GM18498 (cell line): ENCODE measurements at regions not wholly inside any gene's neighbourhood (a gene's known extent, or its start where the extent isn't known, plus 50 kb on each side); places are given as distances from the start of the nearest gene placed in this dataset.
"Not testable (repeated sequence)": the region's sequence is repeated elsewhere in the genome, so short reads cannot be mapped to it uniquely, and the experiment has no call there.

Source experiments
- ATAC-seq: cut with Tn5 transposase; IDR thresholded peaks from one replicate; pipeline ENCODE4 v1.9.1; 2021; ENCODE audit warnings: mild to moderate bottlenecking, moderate library complexity; ENCODE audit not compliant: unreplicated experiment

- no peak for ATAC-seq
These were observed 70.6 kb downstream of the SMPDL3A start for GRCh38 chr6:122859676-122860075.

- ATAC-seq = no peak
These were observed 72.5 kb downstream of the SMPDL3A start for GRCh38 chr6:122861594-122861993.

- no peak for ATAC-seq
These were observed 79.1 kb downstream of the SMPDL3A start for GRCh38 chr6:122868137-122868536.

DNA sequence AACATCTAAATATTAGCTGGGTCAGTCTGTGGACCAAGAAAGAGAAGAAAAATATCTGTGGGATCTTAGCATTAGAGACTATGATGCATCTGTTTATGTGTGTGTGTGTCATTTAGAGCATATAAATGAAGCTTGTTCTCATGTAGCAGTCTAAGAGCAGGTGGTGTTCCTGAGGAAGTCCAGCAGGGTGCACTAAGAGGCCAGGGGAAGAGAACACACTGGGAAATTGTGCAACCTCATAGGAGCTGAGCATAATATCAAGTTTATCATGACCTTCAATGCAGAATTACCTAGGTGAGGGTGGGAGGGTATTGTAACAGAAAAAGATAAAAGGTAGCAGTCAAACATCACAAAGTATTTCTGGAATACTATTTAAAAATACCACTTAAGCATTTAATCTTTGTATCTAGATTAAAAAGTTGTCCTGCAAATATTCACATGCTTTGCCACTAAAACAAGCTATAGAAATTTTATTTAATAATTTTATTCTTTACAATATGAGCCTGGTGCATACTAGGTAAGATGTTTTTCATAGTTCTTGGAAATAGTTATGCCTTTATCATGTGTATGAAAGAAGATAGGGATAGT lies 80.5 kb downstream of the SMPDL3A start:
- peak; percentile 88 for ATAC-seq

- no peak for ATAC-seq
These were observed 82.0 kb downstream of the SMPDL3A start for GRCh38 chr6:122871079-122871478.

GRCh38 chr6:122872311-122872710 lies 83.3 kb downstream of the SMPDL3A start:
- peak; percentile 42 for ATAC-seq

GRCh38 chr6:122877302-122877701 lies 88.2 kb downstream of the SMPDL3A start:
- no peak for ATAC-seq

- ATAC-seq = no peak
These were observed 89.7 kb downstream of the SMPDL3A start for GRCh38 chr6:122878796-122879195.

DNA sequence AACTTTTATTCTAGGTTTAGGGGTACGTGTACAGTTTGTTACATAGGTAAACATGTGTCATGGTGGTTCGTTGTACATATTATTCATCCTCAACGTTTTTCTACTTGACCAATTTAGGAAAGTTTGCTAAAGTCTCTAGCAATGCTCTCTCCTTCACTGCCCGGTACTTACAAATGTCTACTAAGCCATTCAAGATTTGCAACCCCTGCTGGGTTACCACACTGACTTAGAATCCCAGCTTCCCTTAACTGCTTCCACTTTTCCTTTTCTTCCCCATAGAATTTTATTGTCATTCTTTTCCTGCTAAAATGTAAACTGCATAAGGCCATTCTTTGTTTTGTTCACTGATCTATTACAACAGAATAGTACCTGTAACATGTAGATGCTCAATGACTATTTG lies 97.4 kb downstream of the SMPDL3A start:
- no peak for ATAC-seq

DNA sequence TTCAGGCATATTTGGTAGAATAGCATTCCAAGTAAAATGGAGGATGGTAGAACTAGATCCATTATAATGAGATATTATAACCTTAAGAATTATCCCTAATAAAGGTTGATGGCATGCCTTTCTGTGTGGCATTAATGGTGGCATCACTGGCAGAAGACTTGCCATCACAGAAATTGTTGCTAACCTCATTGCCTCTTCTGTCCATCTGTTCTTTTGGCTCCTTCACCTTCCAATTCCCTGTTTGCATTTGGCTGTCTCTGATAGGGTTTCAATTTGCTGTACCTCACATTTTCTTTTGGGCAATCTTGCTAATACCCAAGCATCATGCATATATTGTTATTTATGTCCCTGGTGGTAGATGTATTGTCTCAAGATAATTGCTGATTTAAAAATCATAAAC lies 98.9 kb downstream of the SMPDL3A start:
- ATAC-seq = no peak

DNA sequence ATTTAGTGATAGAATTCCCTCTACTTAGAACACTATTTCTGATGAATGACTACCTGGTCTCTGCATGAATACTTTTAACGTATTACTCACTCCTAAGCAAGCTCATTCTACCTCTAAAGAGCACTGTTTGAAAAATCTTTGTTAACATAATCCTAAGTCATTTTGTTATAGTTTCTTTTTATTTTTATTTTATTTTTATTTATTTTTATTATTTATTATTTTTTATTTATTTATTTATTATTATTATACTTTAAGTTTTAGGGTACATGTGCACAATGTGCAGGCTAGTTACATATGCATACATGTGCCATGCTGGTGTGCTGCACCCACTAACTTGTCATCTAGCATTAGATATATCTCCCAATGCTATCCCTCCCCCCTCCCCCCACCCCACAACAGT lies 99.6 kb downstream of the SMPDL3A start:
- ATAC-seq = not testable (repeated sequence)

DNA sequence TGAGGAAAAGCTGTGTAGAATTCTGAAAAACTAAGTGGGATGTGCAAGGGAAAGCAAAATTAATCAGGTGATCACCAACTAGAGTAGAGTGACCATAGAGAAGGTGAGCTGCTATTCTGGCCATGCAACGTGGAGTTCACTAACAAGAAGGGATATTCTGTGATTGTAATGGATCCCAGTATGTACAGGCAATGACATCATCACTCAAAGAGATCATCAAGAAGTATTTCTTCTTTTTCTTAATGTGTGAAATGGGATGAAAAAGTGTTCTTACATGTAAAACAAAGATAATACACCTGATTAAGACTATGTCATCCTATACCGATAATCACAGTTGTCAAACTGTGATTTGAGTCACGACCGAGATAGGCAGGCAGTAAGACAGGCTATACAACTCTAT lies 101.2 kb downstream of the SMPDL3A start:
- ATAC-seq = no peak

DNA sequence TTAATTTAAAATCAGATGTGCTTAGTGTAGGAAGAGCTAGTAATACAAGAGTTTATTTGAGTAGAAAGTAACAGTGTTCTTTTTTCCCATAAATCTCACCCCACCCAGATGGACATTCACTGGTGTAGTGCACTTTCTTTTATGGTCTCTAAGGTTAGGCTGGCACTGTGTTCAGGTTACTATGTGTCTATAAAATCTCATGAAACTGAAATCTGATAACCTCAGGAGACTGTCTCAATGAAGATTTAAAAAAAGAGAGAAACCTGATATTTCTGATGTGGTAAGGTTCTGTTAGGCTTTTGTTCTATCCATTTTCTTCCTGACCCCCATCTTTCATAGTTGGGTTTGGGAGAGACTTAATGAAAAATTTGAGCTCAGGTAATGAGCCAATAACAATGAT lies 101.2 kb upstream of the CLVS2 start:
- no peak for ATAC-seq

GRCh38 chr6:122902326-122902725 lies 93.7 kb upstream of the CLVS2 start:
- ATAC-seq = no peak

GRCh38 chr6:122903266-122903915 lies 92.6 kb upstream of the CLVS2 start:
- ATAC-seq = no peak

DNA sequence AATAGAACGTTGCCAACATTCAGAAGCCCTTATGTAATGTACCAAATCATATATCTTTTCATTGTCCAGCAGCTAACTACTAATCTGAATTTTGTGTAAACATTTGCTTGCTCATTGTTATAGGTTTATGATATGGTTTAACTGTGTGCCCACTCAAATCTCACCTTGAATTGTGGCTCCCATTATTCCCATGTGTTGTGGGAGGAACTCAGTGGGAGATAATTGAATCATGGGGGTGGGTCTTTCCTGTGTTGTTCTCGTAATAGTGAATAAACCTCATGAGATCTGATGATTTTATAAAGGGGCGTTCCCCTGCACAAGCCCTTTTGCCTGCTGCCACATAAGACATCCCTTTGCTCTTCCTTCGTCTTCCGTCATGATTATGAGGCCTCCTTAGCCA lies 91.9 kb upstream of the CLVS2 start:
- ATAC-seq = no peak

GRCh38 chr6:122913558-122913957 lies 82.5 kb upstream of the CLVS2 start:
- no peak for ATAC-seq

GRCh38 chr6:122918714-122919113 lies 77.3 kb upstream of the CLVS2 start:
- no peak for ATAC-seq

DNA sequence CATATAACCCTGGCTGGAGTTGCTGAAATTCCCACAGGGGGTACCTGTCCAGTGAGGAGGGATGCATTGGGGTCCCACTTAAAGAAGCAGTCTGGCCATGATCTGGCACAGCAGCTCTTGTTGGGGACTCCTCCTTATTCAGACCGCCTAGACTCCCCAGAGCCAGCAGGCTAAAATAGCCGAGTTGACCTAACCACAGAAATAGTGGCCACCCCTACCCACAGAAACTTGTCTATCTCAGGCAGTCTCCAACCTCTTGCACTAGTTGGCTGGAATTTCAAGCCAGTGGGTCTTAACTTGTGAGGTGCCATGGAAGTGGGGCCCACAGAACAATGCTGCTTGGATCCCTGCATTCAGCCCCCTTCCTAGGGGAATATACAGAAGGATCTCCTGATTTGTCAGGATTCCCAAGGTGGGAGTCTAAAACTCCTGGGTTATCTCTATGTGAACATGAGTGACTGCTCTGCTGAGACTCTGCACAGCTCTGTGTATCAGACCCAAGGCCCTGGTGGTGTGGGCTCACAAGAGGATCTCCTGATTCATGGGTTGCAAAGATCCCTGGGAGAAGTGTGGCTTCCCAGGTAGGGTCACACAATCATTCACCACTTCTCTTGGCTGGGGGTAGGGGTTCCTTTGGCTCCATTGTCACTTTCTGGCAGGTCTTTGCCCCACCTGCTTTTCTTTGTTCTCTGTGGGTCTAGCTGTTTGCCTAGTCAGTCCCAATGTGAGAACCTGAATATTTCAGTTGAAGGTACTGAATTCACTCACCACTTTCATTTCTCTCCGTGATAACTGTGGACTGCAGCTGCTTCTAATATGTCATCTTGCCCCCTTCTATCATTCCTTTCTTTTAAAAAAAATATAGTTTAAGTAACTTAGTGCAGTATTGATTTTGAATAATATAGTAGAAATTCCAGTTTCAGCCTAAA lies 65.5 kb upstream of the CLVS2 start:
- ATAC-seq = peak; percentile 54

DNA sequence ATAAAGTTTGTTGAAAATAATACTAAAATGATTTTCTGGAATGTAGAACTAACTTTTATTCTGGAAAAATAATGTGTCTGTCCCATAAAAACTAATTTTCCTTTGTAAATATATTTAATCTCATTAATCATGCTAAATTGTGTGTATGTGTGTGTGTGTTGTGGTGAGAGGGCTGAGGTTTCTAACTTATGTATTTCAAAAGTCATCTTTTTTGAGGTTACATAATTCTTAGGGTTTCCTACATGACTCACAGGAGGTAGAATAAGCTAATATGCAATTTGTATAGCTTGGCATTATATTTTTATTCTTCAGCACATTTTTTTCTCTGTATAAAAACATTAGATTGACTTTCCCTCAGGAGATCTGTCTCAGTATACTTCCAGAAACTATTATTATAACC lies 64.1 kb upstream of the CLVS2 start:
- no peak for ATAC-seq

- not testable (repeated sequence) for ATAC-seq
These were observed 51.1 kb upstream of the CLVS2 start for GRCh38 chr6:122944936-122945335.
